SK-N-SH treated with all-trans-retinoic acid at 6 μM for 48 hours (cell line): ENCODE measurements at regions not wholly inside any gene's neighbourhood (a gene's known extent, or its start where the extent isn't known, plus 50 kb on each side); places are given as distances from the start of the nearest gene placed in this dataset.

Experiments
- ATAC-seq: fragments of 200-7000 bp; cut with Tn5 transposase; 3 replicates; pipeline ENCODE4 v1.9.1; 2020; ENCODE audit warnings: mild to moderate bottlenecking, moderate library complexity
- ARNTL ChIP-seq: fragments of 450-650 bp; formaldehyde crosslinking; IDR thresholded peaks from 2 replicates; pipeline ENCODE4 v1.5.0; 2020; ENCODE audit warnings: low read depth, mild to moderate bottlenecking, moderate library complexity, borderline replicate concordance
- BACH2 ChIP-seq: fragments of 250-450 bp; sonication (Bioruptor Pico); IDR thresholded peaks from 2 replicates; pipeline ENCODE4 v1.9.0; 2021; ENCODE audit warnings: mild to moderate bottlenecking, borderline replicate concordance
- CREB5 ChIP-seq: fragments of 250-450 bp; sonication (Bioruptor Pico); IDR thresholded peaks from 2 replicates; pipeline ENCODE4 v1.5.1; 2020; ENCODE audit warnings: low read depth, mild to moderate bottlenecking, moderate library complexity
- ISL1 ChIP-seq: fragments of 250-450 bp; sonication (Bioruptor Pico); IDR thresholded peaks from 2 replicates; pipeline ENCODE4 v2.1.2; 2022; ENCODE audit warnings: mild to moderate bottlenecking, moderate library complexity
- POU6F1 ChIP-seq: fragments of 250-450 bp; sonication (Bioruptor Pico); IDR thresholded peaks from 2 replicates; pipeline ENCODE4 v1.8.0; 2021; ENCODE audit warnings: low read depth, mild to moderate bottlenecking, moderate library complexity, borderline replicate concordance
- PPARA ChIP-seq: fragments of 250-450 bp; sonication (Bioruptor Pico); IDR thresholded peaks from 2 replicates; pipeline ENCODE4 v1.5.0; 2020; ENCODE audit warnings: mild to moderate bottlenecking, borderline replicate concordance
- RARB ChIP-seq: fragments of 250-450 bp; sonication (Bioruptor Pico); IDR thresholded peaks from 2 replicates; pipeline ENCODE4 v1.8.0; 2021; ENCODE audit warnings: mild to moderate bottlenecking, moderate library complexity
- SNAI2 ChIP-seq: fragments of 250-450 bp; sonication (Bioruptor Pico); IDR thresholded peaks from 2 replicates; pipeline ENCODE4 v1.5.0; 2020; ENCODE audit warnings: mild to moderate bottlenecking, moderate library complexity
- TCF4 ChIP-seq: fragments of 250-450 bp; sonication (Bioruptor Pico); IDR thresholded peaks from 2 replicates; pipeline ENCODE4 v1.8.0; 2021; ENCODE audit warnings: mild to moderate bottlenecking, moderate library complexity, borderline replicate concordance
- TOX ChIP-seq: fragments of 250-450 bp; sonication (Bioruptor Pico); IDR thresholded peaks from 2 replicates; pipeline ENCODE4 v1.8.0; 2021; ENCODE audit warnings: mild to moderate bottlenecking, moderate library complexity, borderline replicate concordance
- TSHZ2 ChIP-seq: fragments of 250-450 bp; sonication (Bioruptor Pico); IDR thresholded peaks from 2 replicates; pipeline ENCODE4 v1.5.0; 2020; ENCODE audit warnings: mild to moderate bottlenecking, moderate library complexity
- ZFP30 ChIP-seq: fragments of 450-650 bp; formaldehyde crosslinking; IDR thresholded peaks from 2 replicates; pipeline ENCODE4 v1.5.0; 2022; ENCODE audit warnings: mild to moderate bottlenecking, moderate library complexity
- ZNF565 ChIP-seq: fragments of 450-650 bp; formaldehyde crosslinking; conservative IDR thresholded peaks from 2 replicates; pipeline ENCODE4 v1.5.0; 2020; ENCODE audit warnings: low read depth, mild to moderate bottlenecking, moderate library complexity
- TF ChIP-seq, protein P1 (sequence below): fragments of 250-450 bp; sonication (Bioruptor Pico); IDR thresholded peaks from 2 replicates; pipeline ENCODE4 v1.5.1; 2021; ENCODE audit warnings: mild to moderate bottlenecking, moderate library complexity

GRCh38 chr20:41854765-41855164 is 236.6 kb upstream of the CHD6 start (continued):
- TF ChIP-seq ARNTL (CRISPR knock-in tag) (no peak), ISL1 (CRISPR knock-in tag) (no peak), POU6F1 (CRISPR knock-in tag) (no peak), RARB (CRISPR knock-in tag) (no peak), CREB5 (CRISPR knock-in tag) (no peak)
- TF ChIP-seq, all 23 proteins: peak for 0

- TF ChIP-seq RARB (CRISPR knock-in tag) (no peak), POU6F1 (CRISPR knock-in tag) (no peak), ZFP30 (CRISPR knock-in tag) (no peak), TCF4 (CRISPR knock-in tag) (no peak), TSHZ2 (CRISPR knock-in tag) (no peak), CREB5 (CRISPR knock-in tag) (no peak), ARNTL (CRISPR knock-in tag) (no peak), PPARA (no peak), SNAI2 (CRISPR knock-in tag) (no peak), ISL1 (CRISPR knock-in tag) (no peak), TOX (CRISPR knock-in tag) (no peak)
- TF ChIP-seq, protein P1, sequence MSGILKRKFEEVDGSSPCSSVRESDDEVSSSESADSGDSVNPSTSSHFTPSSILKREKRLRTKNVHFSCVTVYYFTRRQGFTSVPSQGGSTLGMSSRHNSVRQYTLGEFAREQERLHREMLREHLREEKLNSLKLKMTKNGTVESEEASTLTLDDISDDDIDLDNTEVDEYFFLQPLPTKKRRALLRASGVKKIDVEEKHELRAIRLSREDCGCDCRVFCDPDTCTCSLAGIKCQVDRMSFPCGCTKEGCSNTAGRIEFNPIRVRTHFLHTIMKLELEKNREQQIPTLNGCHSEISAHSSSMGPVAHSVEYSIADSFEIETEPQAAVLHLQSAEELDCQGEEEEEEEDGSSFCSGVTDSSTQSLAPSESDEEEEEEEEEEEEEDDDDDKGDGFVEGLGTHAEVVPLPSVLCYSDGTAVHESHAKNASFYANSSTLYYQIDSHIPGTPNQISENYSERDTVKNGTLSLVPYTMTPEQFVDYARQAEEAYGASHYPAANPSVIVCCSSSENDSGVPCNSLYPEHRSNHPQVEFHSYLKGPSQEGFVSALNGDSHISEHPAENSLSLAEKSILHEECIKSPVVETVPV (CRISPR knock-in tag), result no peak
- ATAC-seq, result no peak
Observed at GRCh38 chr20:41853806-41854205, 235.6 kb upstream of the CHD6 start.

DNA sequence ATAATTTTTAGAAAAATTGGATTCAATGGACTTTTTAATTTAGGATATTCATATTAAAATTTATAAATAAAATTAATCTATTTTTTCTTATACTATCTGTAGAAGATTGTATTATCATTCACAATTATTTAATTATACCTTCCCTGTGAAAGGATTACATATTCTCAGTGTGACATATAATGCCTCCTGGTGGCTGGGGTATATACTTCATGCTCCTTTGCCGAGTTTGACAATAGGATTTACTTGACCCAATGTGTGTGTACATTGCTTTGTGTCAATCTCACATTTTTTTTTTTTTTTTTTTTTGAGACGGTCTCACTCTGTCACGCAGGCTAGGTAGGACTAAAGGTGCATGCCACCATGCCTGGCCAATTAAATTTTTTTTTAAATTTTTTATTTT is 230.0 kb upstream of the CHD6 start:
- TF ChIP-seq ZFP30 (CRISPR knock-in tag) (no peak), TCF4 (CRISPR knock-in tag) (no peak), ZNF565 (CRISPR knock-in tag) (no peak), TSHZ2 (CRISPR knock-in tag) (no peak), ARNTL (CRISPR knock-in tag) (no peak), BACH2 (CRISPR knock-in tag) (no peak)
- no peak for ATAC-seq
